C4-2B (cell line): ENCODE measurements at regions not wholly inside any gene's neighbourhood (a gene's known extent, or its start where the extent isn't known, plus 50 kb on each side); places are given as distances from the start of the nearest gene placed in this dataset.

Source experiments
- CTCF ChIP-seq: fragments of 450-650 bp; conservative IDR thresholded peaks from 2 replicates; pipeline ENCODE4 v1.5.1; 2017; ENCODE audit warnings: mild to moderate bottlenecking
- ZFX ChIP-seq: fragments of 450-650 bp; IDR thresholded peaks from 2 replicates; pipeline ENCODE4 v1.6.1; 2017

DNA sequence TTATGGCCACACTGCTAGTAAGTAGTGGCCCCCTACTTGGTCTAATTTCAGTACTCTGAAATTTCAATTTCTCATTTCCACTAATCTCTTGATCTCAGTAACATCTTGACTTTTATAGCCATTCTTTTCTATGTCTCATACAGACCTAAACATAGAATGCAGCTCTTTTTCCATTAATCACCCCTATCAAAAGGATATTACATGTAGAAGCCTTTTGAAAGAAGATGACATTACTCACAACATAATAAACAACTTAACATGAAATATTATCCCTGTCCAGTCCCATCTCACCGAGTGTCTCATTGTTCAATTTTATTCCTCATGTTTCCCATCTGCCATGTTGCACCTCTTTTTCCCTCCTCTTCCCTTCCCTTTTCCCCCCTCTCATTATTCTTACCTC, 81.1 kb upstream of the KLHL13 start:
- TF ChIP-seq CTCF (no peak), ZFX (no peak)
